KMS-11 (cell line): ENCODE measurements at regions not wholly inside any gene's neighbourhood (a gene's known extent, or its start where the extent isn't known, plus 50 kb on each side); places are given as distances from the start of the nearest gene placed in this dataset.
"Not testable (repeated sequence)": the region's sequence is repeated elsewhere in the genome, so short reads cannot be mapped to it uniquely, and the experiment has no call there.

Experiments
- H2AFZ ChIP-seq: fragments of 200-600 bp; sonication (generic); 2 replicates; pipeline ENCODE4 v1.6.1; 2016; ENCODE audit warnings: antibody characterized with exemption, mixed run types, low read depth
- H3K27ac ChIP-seq: fragments of 200-600 bp; sonication (generic); 2 replicates; pipeline ENCODE4 v1.6.1; 2016; ENCODE audit warnings: mild to moderate bottlenecking, mixed run types
- H3K27me3 ChIP-seq: fragments of 200-600 bp; sonication (generic); 2 replicates; pipeline ENCODE4 v1.6.1; 2017; ENCODE audit warnings: mild to moderate bottlenecking, low read depth, mixed run types, moderate library complexity; ENCODE audit not compliant: insufficient read depth
- H3K36me3 ChIP-seq: fragments of 200-600 bp; sonication (generic); 2 replicates; pipeline ENCODE4 v1.6.1; 2017; ENCODE audit warnings: mild to moderate bottlenecking, mixed run types; ENCODE audit not compliant: insufficient read depth
- H3K4me1 ChIP-seq: fragments of 200-600 bp; sonication (generic); 2 replicates; pipeline ENCODE4 v1.6.1; 2016; ENCODE audit warnings: mild to moderate bottlenecking, low read depth, mixed run types; ENCODE audit not compliant: poor library complexity, severe bottlenecking
- H3K4me2 ChIP-seq: fragments of 200-600 bp; sonication (generic); 2 replicates; pipeline ENCODE4 v1.7.0; 2016; ENCODE audit warnings: mild to moderate bottlenecking, mixed run types
- H3K4me3 ChIP-seq: fragments of 200-600 bp; sonication (generic); IDR thresholded peaks from 2 replicates; pipeline ENCODE4 v1.6.1; 2017; ENCODE audit warnings: low read depth, low read length, mixed read lengths; ENCODE audit not compliant: insufficient read depth
- H3K79me2 ChIP-seq: fragments of 200-600 bp; sonication (generic); 2 replicates; pipeline ENCODE4 v1.6.1; 2016; ENCODE audit warnings: low read depth, mixed run types; ENCODE audit not compliant: insufficient read depth
- H3K9ac ChIP-seq: fragments of 200-600 bp; sonication (generic); 2 replicates; pipeline ENCODE4 v1.6.1; 2016; ENCODE audit warnings: mild to moderate bottlenecking, mixed run types
- H4K20me1 ChIP-seq: fragments of 200-600 bp; sonication (generic); 2 replicates; pipeline ENCODE4 v1.6.1; 2016; ENCODE audit warnings: mild to moderate bottlenecking, mixed run types; ENCODE audit not compliant: insufficient read depth
- CTCF ChIP-seq: fragments of 200-600 bp; sonication (generic); conservative IDR thresholded peaks from 2 replicates; pipeline ENCODE4 v1.6.1; 2017; ENCODE audit warnings: low read depth, mild to moderate bottlenecking, antibody characterized with exemption, low read length, moderate library complexity, mixed read lengths

DNA sequence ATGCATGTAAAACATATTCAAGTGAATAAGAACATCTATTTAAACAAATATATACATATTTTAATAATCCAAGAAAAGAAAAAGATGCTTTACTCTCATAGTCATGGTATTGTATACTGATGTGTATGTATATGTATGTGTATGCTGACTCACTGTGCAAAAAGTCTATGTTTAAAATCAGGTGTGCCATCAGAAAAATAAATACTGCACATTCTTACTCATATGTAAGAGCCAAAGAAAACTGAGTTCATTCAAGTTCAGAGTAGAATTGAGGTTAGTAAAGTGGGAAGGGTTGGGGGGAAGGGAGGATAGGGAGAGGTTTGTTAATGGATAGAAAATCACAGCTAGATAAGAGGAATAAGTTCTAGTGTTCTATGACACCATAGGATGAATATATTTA lies 403.9 kb upstream of the SMIM31 start:
- no peaks in the 10 kb centered on the region for H3K27me3 ChIP-seq
- TF ChIP-seq CTCF = no peak
- H3K9ac ChIP-seq = no peak overlapping the region
- H3K4me2 ChIP-seq = no peak overlapping the region
- no peaks in the 10 kb centered on the region for H3K4me1 ChIP-seq
- no peak overlapping the region for H3K27ac ChIP-seq
- no peaks in the 10 kb centered on the region for H3K79me2 ChIP-seq
- no peaks in the 10 kb centered on the region for H4K20me1 ChIP-seq
- no peak overlapping the region for H2AFZ ChIP-seq
- no peaks in the 10 kb centered on the region for H3K36me3 ChIP-seq
- no peak overlapping the region for H3K4me3 ChIP-seq

DNA sequence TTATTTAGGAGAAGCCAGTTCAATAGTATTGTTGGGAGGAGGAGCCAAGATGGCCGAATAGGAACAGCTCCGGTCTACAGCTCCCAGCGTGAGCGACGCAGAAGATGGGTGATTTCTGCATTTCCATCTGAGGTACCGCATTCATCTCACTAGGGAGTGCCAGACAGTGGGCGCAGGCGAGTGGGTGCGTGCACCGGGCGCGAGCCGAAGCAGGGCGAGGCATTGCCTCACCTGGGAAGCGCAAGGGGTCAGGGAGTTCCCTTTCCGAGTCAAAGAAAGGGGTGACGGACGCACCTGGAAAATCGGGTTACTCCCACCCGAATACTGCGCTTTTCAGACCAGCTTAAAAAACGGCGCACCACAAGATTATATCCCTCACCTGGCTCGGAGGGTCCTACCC lies 403.2 kb upstream of the SMIM31 start:
- not testable (repeated sequence) for H3K27me3 ChIP-seq, H3K4me2 ChIP-seq, H3K4me3 ChIP-seq, H4K20me1 ChIP-seq, H3K27ac ChIP-seq, H3K4me1 ChIP-seq, H3K36me3 ChIP-seq, H2AFZ ChIP-seq, H3K9ac ChIP-seq, H3K79me2 ChIP-seq

DNA sequence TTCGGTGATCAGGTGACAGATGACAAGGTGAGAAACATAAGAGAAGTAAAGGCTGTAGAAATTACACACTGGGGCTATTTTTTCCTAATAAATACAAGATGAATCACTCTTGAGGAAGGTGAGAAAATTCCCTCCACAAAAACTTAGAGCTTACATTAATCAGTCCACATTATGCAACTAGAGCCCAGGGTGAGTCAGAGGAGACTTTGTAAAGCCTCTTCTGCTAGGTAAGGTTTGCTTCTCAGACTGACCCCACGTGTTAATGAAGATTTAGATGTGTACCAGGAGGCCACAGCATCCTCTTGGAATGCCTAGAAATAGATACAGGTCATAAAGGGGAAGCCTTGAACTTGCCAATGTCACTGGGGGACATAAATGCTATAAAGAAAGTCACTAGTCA lies 396.0 kb upstream of the SMIM31 start:
- Histone ChIP-seq H4K20me1 (no peaks in the 10 kb centered on the region), H3K9ac (no peak overlapping the region), H3K4me1 (no peaks in the 10 kb centered on the region), H3K79me2 (no peaks in the 10 kb centered on the region), H3K27me3 (no peaks in the 10 kb centered on the region), H3K4me2 (no peak overlapping the region), H3K27ac (no peak overlapping the region), H3K4me3 (no peak overlapping the region), H2AFZ (no peak overlapping the region), H3K36me3 (no peaks in the 10 kb centered on the region)
- no peak for TF ChIP-seq CTCF

GRCh38 chr4:164358400-164358799 lies 395.5 kb upstream of the SMIM31 start:
- no peaks in the 10 kb centered on the region for H3K36me3 ChIP-seq
- no peaks in the 10 kb centered on the region for H3K27me3 ChIP-seq
- H3K9ac ChIP-seq = no peak overlapping the region
- no peak for TF ChIP-seq CTCF
- H2AFZ ChIP-seq = no peak overlapping the region
- no peak overlapping the region for H3K27ac ChIP-seq
- peak overlapping the region; percentile 18; the same call in 1 of the 2 replicates for H3K4me2 ChIP-seq
- no peaks in the 10 kb centered on the region for H3K4me1 ChIP-seq
- no peaks in the 10 kb centered on the region for H4K20me1 ChIP-seq
- no peaks in the 10 kb centered on the region for H3K79me2 ChIP-seq
- H3K4me3 ChIP-seq = no peak overlapping the region

GRCh38 chr4:164359881-164360280 lies 394.1 kb upstream of the SMIM31 start:
- no peaks in the 10 kb centered on the region for H3K36me3 ChIP-seq
- no peaks in the 10 kb centered on the region for H3K4me1 ChIP-seq
- H3K79me2 ChIP-seq = no peaks in the 10 kb centered on the region
- no peak for TF ChIP-seq CTCF
- no peak overlapping the region for H3K27ac ChIP-seq
- no peaks in the 10 kb centered on the region for H3K27me3 ChIP-seq
- H4K20me1 ChIP-seq = no peaks in the 10 kb centered on the region
- no peak overlapping the region for H3K4me3 ChIP-seq
- no peak overlapping the region for H3K4me2 ChIP-seq
- H3K9ac ChIP-seq = no peak overlapping the region
- H2AFZ ChIP-seq = no peak overlapping the region
